NCI-H2107 treated with DMSO at 0.1 percent for 48 hours (cell line): ENCODE measurements at regions not wholly inside any gene's neighbourhood (a gene's known extent, or its start where the extent isn't known, plus 50 kb on each side); places are given as distances from the start of the nearest gene placed in this dataset.

Source experiments
- DNase-seq: peaks from one replicate; lab custom pipeline; 2025; ENCODE audit not compliant: unreplicated experiment; lab: John Stamatoyannopoulos, UW

DNA sequence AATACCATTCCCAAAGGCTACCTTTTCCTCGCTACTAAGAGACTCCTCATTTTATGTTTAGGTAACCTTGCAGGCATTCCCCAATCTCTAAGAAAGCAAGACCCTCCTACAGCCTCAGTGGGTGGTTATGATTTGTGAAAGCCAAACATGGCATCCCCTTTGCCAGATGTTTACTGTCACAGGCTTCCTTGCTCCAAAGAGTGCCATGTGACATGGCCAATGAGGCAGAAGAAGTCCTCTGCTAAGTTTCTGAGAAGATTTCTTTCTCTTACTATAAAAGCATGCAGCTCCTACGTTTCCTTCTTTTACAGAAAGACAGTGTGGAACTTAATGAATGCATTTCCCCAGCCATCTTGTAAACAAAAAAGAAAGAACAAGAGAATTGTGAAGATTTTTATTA, 688.2 kb downstream of the TBC1D32 start:
- no peak for DNase-seq

- no peak for DNase-seq
Observed at GRCh38 chr6:120632975-120633374, 701.3 kb downstream of the TBC1D32 start.

- no peak for DNase-seq
Observed at GRCh38 chr6:120627612-120628011, 706.7 kb downstream of the TBC1D32 start.

- DNase-seq, result no peak
Observed at GRCh38 chr6:120622127-120622631, 712.1 kb downstream of the TBC1D32 start.

- DNase-seq, result no peak
Observed at GRCh38 chr6:120620900-120621299, 713.4 kb downstream of the TBC1D32 start.

DNA sequence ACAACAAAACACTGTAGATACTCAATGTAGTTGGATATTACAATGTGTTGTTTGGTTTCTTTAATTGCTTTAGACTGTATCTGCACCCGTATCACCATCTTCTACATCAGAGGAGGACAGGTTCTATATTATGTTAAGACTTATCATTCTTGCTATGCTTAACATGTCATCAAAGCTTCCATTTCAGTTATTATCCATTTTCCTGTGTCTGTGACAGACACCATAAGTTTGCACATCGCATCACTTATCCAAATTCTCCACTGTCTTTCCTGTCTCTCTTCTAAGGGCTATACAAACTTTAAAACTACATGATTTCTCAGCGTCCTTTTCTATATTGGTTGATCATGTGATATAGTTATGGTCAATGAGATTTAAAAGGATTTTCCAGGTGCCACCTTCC, 719.0 kb downstream of the TBC1D32 start:
- DNase-seq, result no peak

- no peak for DNase-seq
Observed at GRCh38 chr6:120614723-120615122, 719.6 kb downstream of the TBC1D32 start.

DNA sequence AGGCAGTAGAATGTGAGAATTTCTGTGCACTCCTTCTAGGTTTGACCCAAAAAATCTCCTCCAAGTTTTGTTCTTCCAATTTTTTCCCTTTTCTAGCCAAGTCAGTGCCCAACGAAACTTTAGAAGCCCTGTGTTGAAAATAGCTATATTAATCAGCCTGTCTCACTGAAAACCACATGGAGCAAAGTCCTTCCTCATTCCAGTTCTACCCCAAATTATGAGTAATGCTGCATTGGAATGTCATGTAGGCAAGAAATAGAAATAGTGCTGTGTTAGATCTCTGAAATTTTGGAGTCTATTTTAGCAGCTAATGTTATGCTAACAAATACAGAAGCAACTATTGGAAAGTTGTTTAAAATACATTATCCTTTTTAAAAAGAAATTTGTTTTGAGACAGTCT, 725.5 kb downstream of the TBC1D32 start:
- no peak for DNase-seq

- no peak for DNase-seq
Observed at GRCh38 chr6:120606743-120607142, 727.5 kb downstream of the TBC1D32 start.

DNA sequence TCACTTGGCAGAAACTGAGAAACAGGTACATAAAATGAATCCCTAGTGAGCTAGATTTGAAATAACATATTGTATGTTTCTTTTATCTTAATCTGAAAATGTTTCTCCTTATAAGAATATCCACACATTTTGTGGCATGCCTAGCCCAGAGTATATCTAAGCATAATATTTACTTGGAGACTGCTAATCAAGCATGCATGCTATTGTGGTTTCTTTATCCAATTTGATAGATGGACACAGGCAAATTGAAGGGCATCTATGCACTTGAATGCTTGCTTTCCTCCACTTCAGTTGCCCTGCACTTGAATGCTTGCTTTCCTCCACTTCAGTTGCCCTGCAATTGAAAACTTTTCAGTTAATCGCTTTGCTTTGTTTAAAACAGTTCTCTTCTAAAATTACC, 729.8 kb downstream of the TBC1D32 start:
- no peak for DNase-seq

GRCh38 chr6:120590611-120591010, 743.7 kb downstream of the TBC1D32 start:
- DNase-seq, result no peak

DNA sequence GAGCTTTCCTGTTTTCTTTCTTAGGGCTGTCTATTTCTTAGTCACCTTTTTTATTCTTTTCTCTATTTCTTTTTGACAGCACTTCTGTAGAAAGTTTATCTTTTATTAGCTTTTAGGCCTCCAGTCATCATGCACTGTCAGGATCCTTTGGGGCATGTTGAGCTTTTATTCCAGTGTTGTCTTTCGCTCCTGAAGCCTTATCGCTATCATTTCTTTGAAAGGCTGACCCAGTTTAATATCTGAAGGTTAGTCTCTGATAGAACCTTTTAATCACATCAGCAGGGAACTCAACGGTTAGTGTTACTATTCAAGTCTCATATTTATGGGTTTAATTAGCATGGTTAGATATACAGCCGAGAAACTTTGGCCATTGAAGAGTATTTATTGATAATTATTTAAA, 745.9 kb downstream of the TBC1D32 start:
- DNase-seq, result no peak

DNA sequence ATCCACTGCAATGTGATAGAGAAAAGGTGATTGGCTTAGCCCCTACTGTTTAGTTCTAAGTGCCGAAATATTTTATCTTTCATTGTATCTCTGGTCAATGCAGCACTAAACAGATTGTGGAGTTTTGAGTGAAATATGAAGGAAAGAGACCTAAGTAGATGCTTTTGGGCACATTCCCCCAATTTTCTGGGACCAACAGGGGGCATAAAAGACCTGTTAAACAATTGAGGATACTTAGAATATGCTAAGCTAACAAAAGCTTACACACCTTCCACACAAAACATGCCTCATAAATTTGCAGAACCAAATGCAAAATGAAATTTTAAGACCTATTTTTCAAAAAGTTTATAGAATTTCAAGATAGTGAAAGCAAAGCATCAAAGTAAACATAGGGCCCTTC, 746.9 kb downstream of the TBC1D32 start:
- no peak for DNase-seq

DNA sequence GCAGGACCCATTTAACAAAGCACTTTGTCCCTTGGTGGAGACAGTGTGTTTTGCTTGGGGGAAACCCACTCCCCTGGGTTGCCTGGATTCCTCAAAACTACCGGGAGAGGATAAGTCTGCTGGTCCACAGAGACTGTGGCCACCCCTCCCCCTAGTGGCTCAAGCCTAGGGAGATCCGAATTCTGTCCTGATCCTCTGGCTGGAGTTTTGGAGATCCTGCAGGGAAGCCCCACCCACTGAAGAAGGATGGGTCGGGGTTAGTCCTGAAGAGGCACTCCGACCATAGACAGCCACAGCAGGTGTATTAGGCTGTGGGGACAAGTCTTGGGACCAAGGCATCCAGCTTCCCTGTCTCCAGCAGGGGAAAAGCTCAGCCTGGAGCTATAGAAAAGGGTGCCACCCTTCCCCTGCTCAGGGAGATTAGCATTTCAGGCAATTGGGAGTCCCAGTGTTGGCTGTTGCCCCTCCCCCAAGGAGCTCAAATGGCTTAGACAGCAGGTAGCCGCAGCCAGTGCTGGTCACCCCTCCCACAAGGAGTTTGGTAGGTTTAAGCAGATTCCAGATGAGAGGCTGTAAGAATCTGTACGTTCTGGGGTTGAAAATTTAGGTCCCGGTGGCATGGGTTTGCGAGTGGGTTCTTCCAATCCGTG, 750.0 kb downstream of the TBC1D32 start:
- no peak for DNase-seq

GRCh38 chr6:120576061-120576460, 758.2 kb downstream of the TBC1D32 start:
- no peak for DNase-seq

DNA sequence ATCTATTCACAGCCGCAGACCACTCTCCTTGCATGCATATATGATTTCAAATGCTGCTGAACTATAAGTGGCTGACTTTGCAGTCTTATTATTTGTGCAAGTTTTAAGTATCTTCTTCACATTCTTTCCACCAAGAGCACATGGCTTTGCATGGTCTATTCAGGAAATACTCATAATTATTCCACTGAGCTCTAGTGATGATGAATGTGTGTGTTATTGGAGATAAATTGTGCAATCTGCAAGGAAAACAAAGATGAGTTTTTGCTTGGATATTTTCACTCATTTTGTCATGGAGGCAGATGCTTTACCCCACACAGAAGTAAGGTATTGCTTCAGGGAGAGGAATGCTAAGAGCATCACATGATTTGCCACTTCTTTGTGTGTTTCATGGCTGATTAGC, 764.6 kb downstream of the TBC1D32 start:
- DNase-seq, result no peak

DNA sequence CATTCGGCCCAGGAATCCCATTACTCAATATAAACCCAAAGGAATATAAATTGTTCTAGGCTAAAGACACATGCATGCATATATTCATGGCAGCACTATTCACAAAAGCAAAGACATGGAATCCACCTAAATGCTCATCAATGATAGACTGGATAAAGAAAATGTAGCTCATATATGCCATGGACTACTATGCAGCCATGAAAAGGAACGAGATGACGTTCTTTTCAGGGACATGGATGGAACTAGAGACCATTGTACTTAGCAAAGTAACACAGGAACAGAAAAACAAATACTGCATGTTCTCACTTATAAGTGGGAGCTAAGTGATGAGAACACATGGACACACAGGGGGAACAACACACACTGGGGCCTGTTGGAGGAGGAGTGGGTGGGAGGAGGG, 769.5 kb downstream of the TBC1D32 start:
- DNase-seq, result no peak

- DNase-seq, result no peak
Observed at GRCh38 chr6:120558294-120558693, 776.0 kb downstream of the TBC1D32 start.

DNA sequence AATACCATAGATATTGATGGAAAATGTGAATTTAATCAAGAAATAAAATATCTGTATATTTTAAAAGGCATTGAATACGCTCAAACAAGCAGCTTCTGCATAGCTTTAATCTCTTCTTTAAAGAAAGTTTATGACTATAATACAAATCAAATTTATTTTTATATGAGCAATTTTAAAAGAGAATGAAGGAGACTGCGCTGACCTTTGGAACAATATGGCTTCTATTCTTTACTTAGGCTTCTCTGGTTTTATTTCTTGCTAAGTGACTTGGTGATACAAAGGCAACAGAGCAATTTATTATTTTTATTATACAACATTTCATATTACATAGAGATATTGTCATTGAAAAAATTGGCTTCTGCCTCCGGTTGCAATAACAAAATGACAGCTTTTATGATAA, 776.7 kb downstream of the TBC1D32 start:
- DNase-seq, result no peak

- no peak for DNase-seq
Observed at GRCh38 chr6:120556491-120556890, 777.8 kb downstream of the TBC1D32 start.

- no peak for DNase-seq
Observed at GRCh38 chr6:120553353-120553752, 780.9 kb downstream of the TBC1D32 start.

- no peak for DNase-seq
Observed at GRCh38 chr6:120545353-120545752, 788.9 kb downstream of the TBC1D32 start.

GRCh38 chr6:120534954-120535353, 799.3 kb downstream of the TBC1D32 start:
- DNase-seq, result no peak
